PC-9 (cell line): ENCODE measurements at regions not wholly inside any gene's neighbourhood (a gene's known extent, or its start where the extent isn't known, plus 50 kb on each side); places are given as distances from the start of the nearest gene placed in this dataset.
"Not testable (repeated sequence)": the region's sequence is repeated elsewhere in the genome, so short reads cannot be mapped to it uniquely, and the experiment has no call there.

Experiments used
- BruUV-seq: library from RNA; stranded (reverse); fragments of 400-500 nt; replicated peaks from 2 replicates; lab custom pipeline; 2021; lab: Mats Ljungman, UMichigan
- CTCF ChIA-PET: fragments of 300-600 bp; sonication (Branson Sonifier 250); formaldehyde crosslinking; loops from one replicate; lab custom pipeline; 2022; ENCODE audit warnings: antibody characterized with exemption; lab: Charles Lee
- POLR2A ChIA-PET: fragments of 300-600 bp; sonication (Branson Sonifier 250); formaldehyde crosslinking; loops from one replicate; lab custom pipeline; 2022; ENCODE audit warnings: antibody characterized with exemption; ENCODE audit not compliant: unreplicated experiment; lab: Charles Lee
- DNase-seq, 2 experiments: peaks; one replicate each; pipeline versions ENCODE4 v3.0.0 to v3.0.0-alpha.2; 2015 to 2022; ENCODE audit warnings: mixed read lengths in 1 of 2
- H2AFZ ChIP-seq: fragments of 200-600 bp; sonication (generic); 2 replicates; pipeline ENCODE4 v1.8.1; 2017; ENCODE audit warnings: antibody characterized with exemption
- H3F3A ChIP-seq: fragments of 200-600 bp; sonication (generic); 2 replicates; pipeline ENCODE4 v1.8.1; 2017; ENCODE audit warnings: antibody characterized with exemption, mild to moderate bottlenecking, low read depth; ENCODE audit not compliant: insufficient read depth
- H3K27ac ChIP-seq: fragments of 200-600 bp; sonication (generic); 2 replicates; pipeline ENCODE4 v1.6.1; 2016; ENCODE audit warnings: mixed run types
- H3K27me3 ChIP-seq: fragments of 200-600 bp; sonication (generic); 2 replicates; pipeline ENCODE4 v1.6.1; 2016; ENCODE audit warnings: low read depth, mixed run types; ENCODE audit not compliant: insufficient read depth
- H3K36me3 ChIP-seq: fragments of 200-600 bp; sonication (generic); 2 replicates; pipeline ENCODE4 v1.6.1; 2016; ENCODE audit warnings: low read depth, mixed run types
- H3K4me1 ChIP-seq: fragments of 200-600 bp; sonication (generic); replicated peaks from 2 replicates; pipeline ENCODE4 v1.6.1; 2016; ENCODE audit warnings: mixed run types; ENCODE audit not compliant: insufficient read depth
- H3K4me2 ChIP-seq: fragments of 200-600 bp; sonication (generic); 2 replicates; pipeline ENCODE4 v1.6.1; 2017; ENCODE audit warnings: mixed run types
- H3K4me3 ChIP-seq: fragments of 200-600 bp; sonication (generic); 2 replicates; pipeline ENCODE4 v1.6.1; 2016; ENCODE audit warnings: mixed run types
- H3K79me2 ChIP-seq: fragments of 200-600 bp; sonication (generic); 2 replicates; pipeline ENCODE4 v1.6.1; 2017; ENCODE audit warnings: low read depth, mixed run types
- H3K9me2 ChIP-seq: fragments of 200-600 bp; sonication (generic); 2 replicates; pipeline ENCODE4 v1.8.1; 2017; ENCODE audit warnings: mild to moderate bottlenecking; ENCODE audit not compliant: insufficient read depth
- H3K9me3 ChIP-seq: fragments of 200-600 bp; sonication (generic); 2 replicates; pipeline ENCODE4 v1.8.1; 2016; ENCODE audit warnings: low read depth; ENCODE audit not compliant: insufficient read depth
- H4K20me1 ChIP-seq: fragments of 200-600 bp; sonication (generic); 2 replicates; pipeline ENCODE4 v1.8.1; 2017; ENCODE audit not compliant: insufficient read depth
- CTCF ChIP-seq: fragments of 200-600 bp; sonication (generic); conservative IDR thresholded peaks from 2 replicates; pipeline ENCODE4 v1.6.1; 2017; ENCODE audit warnings: mixed run types, antibody characterized with exemption, mild to moderate bottlenecking, moderate library complexity
- EZH2 ChIP-seq: fragments of 200-600 bp; sonication (generic); IDR thresholded peaks from 2 replicates; pipeline ENCODE4 v1.8.0; 2017; ENCODE audit warnings: antibody characterized with exemption, low read depth
- intact Hi-C: fragments of 100-400 bp; cut with micrococcal nuclease; formaldehyde crosslinking; loops from one replicate; pipeline ENCODE4 v1.10.0; 2022; ENCODE audit not compliant: unreplicated experiment

DNA sequence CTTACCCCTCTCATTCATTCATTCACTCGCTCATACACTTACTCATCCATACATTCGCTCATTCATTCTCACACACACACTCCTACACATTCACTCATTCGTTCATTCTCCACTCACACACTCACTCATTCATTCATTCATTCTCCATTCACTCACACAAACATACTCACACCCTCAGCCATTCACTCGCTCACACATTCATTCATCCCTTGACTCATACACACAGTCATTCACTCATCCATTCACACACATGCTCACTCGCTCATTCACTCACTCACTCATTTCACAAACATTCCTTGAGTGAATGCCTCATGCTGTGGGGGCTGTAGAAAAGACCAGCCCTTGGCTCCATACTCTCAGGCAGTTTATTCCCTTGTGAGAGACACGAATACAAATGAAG lies 151.1 kb upstream of the MAMLD1 start:
- no TSS peak for BruUV-seq

GRCh38 chrX:150212672-150213480 lies 150.2 kb upstream of the MAMLD1 start:
- POLR2A ChIA-PET: no interaction called here
- Histone ChIP-seq H2AFZ (no peak overlapping the region), H3K4me3 (no peak overlapping the region), H3K9me3 (no peaks in the 10 kb centered on the region), H3K27me3 (no peaks in the 10 kb centered on the region), H3K27ac (no peak overlapping the region), H3K36me3 (no peaks in the 10 kb centered on the region), H3F3A (no peaks in the 10 kb centered on the region), H3K9me2 (peaks cover 5% of the 10 kb centered on the region; the same call in 1 of the 2 replicates), H4K20me1 (no peaks in the 10 kb centered on the region), H3K79me2 (no peaks in the 10 kb centered on the region), H3K4me1 (no peaks in the 10 kb centered on the region), H3K4me2 (no peak overlapping the region)
- TF ChIP-seq EZH2: no peak
- TF ChIP-seq CTCF: peak; percentile 47; the same call in 1 of the 2 replicates
- intact Hi-C loops: no loop called here
- no peak for DNase-seq
- no TSS peak for BruUV-seq
- CTCF ChIA-PET: no interaction called here

More for the DNA sequence above, 151.1 kb upstream of the MAMLD1 start:
- CTCF ChIA-PET: no interaction called here
- Histone ChIP-seq H3K4me2 (no peak overlapping the region), H3K36me3 (no peaks in the 10 kb centered on the region), H4K20me1 (no peaks in the 10 kb centered on the region), H3K4me3 (no peak overlapping the region), H3K9me3 (no peaks in the 10 kb centered on the region), H3K4me1 (no peaks in the 10 kb centered on the region), H3K9me2 (peaks cover 5% of the 10 kb centered on the region; the same call in 1 of the 2 replicates), H3K27ac (no peak overlapping the region), H3F3A (no peaks in the 10 kb centered on the region), H3K27me3 (no peaks in the 10 kb centered on the region), H3K79me2 (no peaks in the 10 kb centered on the region), H2AFZ (no peak overlapping the region)
- DNase-seq: no peak
- POLR2A ChIA-PET: no interaction called here
- intact Hi-C loops: no loop called here
- TF ChIP-seq CTCF: no peak
- TF ChIP-seq EZH2: no peak

DNA sequence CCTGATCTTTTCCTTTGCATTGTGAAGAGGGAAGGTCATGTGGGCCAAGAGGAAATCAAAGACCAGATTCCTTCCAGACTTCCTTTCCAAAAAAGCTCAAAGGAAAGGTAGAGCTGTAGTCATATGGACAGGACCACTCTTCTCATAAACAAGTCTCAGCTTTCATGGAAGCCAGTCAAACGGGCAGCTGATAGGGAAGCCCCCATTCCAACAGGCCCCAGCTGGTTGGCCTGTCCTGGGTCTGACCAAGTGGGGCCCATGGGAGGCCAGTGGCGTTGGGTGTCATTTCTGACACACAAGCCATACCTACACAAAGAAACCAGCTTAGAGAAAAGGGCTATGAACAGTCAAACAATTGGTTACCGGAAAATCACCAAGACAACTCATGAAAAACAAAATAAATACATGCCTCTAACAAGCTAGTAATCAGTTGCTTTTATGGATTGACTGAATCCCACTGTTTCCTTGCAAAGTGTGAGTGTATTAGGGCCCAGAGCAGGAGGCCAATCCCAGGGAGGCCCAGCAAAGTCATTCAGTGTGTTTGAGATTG lies 149.6 kb upstream of the MAMLD1 start:
- no peaks in the 10 kb centered on the region for H3F3A ChIP-seq
- H4K20me1 ChIP-seq: no peaks in the 10 kb centered on the region
- CTCF ChIA-PET: no interaction called here
- H3K27ac ChIP-seq: no peak overlapping the region
- TF ChIP-seq EZH2: no peak
- no peak for TF ChIP-seq CTCF
- no peak overlapping the region for H3K4me3 ChIP-seq
- BruUV-seq: no TSS peak
- no peaks in the 10 kb centered on the region for H3K9me3 ChIP-seq
- intact Hi-C loops: no loop called here
- POLR2A ChIA-PET: no interaction called here
- H3K79me2 ChIP-seq: no peaks in the 10 kb centered on the region
- H3K9me2 ChIP-seq: peaks cover 5% of the 10 kb centered on the region; the same call in 1 of the 2 replicates
- no peak overlapping the region for H3K4me2 ChIP-seq
- H2AFZ ChIP-seq: no peak overlapping the region
- DNase-seq: no peak
- H3K36me3 ChIP-seq: no peaks in the 10 kb centered on the region
- no peaks in the 10 kb centered on the region for H3K4me1 ChIP-seq
- H3K27me3 ChIP-seq: no peaks in the 10 kb centered on the region

GRCh38 chrX:150216000-150216399 lies 147.1 kb upstream of the MAMLD1 start:
- H3K27me3 ChIP-seq, H4K20me1 ChIP-seq, H3K4me2 ChIP-seq, intact Hi-C loops, DNase-seq, CTCF ChIA-PET, H3K9me2 ChIP-seq, H3K4me3 ChIP-seq, H3K27ac ChIP-seq, BruUV-seq, POLR2A ChIA-PET, H3K4me1 ChIP-seq, H2AFZ ChIP-seq, H3F3A ChIP-seq, H3K79me2 ChIP-seq, H3K9me3 ChIP-seq, H3K36me3 ChIP-seq: not testable (repeated sequence)
